H1 (cell line): ENCODE measurements at regions not wholly inside any gene's neighbourhood (a gene's known extent, or its start where the extent isn't known, plus 50 kb on each side); places are given as distances from the start of the nearest gene placed in this dataset.

Source experiments
- RAD21 ChIP-seq, 2 experiments: IDR thresholded peaks in 1 of 2; conservative IDR thresholded peaks in 1 of 2; 2 replicates each; pipeline ENCODE4 v1.6.1; 2011; ENCODE audit warnings: low read depth in 2 of 2, low read length in 2 of 2, improper control_type of control experiment in 1 of 2, inconsistent platforms in 1 of 2, mild to moderate bottlenecking in 1 of 2, moderate library complexity in 1 of 2
- SAP30 ChIP-seq: fragments of 300-600 bp; sonication (generic); IDR thresholded peaks from 2 replicates; pipeline ENCODE4 v1.7.1; 2012; ENCODE audit warnings: low read length, moderate library complexity, mild to moderate bottlenecking, inconsistent platforms; ENCODE audit not compliant: insufficient read depth, insufficient replicate concordance
- SIN3A ChIP-seq, 2 experiments: IDR thresholded peaks in 1 of 2; conservative IDR thresholded peaks in 1 of 2; 2 replicates each; pipeline ENCODE4 v1.6.1; 2011 to 2012; ENCODE audit warnings: low read length in 2 of 2, improper control_type of control experiment in 1 of 2, low read depth in 1 of 2, mild to moderate bottlenecking in 1 of 2

GRCh38 chr6:6922166-6922565, 185.6 kb upstream of the RREB1 start (continued):
- TF ChIP-seq RAD21 (IDR thresholded peaks at IDR 0.05 in 1 of 2, conservative IDR thresholded peaks at IDR 0.05 in 1 of 2; ENCODE audit: low read depth in 2 of 2, low read length in 2 of 2): no peak
- TF ChIP-seq SIN3A (conservative IDR thresholded peaks at IDR 0.05 in 1 of 2, IDR thresholded peaks at IDR 0.05 in 1 of 2; ENCODE audit: low read depth in 1 of 2, low read length in 2 of 2): no peak
- TF ChIP-seq SAP30: no peak
